DMS114 treated with DMSO at 0.1 percent for 48 hours (cell line): ENCODE measurements at regions not wholly inside any gene's neighbourhood (a gene's known extent, or its start where the extent isn't known, plus 50 kb on each side); places are given as distances from the start of the nearest gene placed in this dataset.
"Not testable (repeated sequence)": the region's sequence is repeated elsewhere in the genome, so short reads cannot be mapped to it uniquely, and the experiment has no call there.

ENCODE experiments used
- DNase-seq: peaks from one replicate; lab custom pipeline; 2025; ENCODE audit not compliant: unreplicated experiment; lab: John Stamatoyannopoulos, UW

GRCh38 chr21:35508139-35508888 lies 459.2 kb upstream of the RUNX1 start:
- DNase-seq = no peak

DNA sequence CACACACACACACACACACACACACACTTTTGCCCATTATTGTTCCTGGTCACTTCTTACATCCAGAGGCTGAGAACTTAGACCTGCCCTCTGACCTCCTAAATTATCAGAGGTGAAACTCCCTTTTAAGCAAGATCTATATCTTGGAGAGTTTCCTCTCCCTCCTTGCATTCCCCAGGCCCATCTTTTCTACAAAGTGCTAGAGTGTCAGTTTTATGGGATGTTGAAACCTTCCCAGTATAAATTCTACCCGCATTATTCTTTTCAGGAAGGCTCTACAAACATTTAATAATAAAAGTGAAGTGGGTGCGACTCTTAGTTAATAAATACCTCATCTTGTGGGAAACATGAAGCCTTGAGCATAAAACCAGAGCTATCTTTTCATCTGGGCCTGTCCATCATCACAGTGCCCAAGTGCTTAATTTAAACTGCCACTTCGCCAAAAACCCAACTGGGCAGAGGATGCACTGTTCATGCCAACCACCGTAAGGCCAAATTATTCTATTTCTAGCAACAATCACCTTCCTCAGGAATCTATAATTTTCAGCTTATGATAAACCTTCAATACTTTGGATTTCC lies 458.2 kb upstream of the RUNX1 start:
- DNase-seq = no peak

GRCh38 chr21:35506771-35507170 lies 457.7 kb upstream of the RUNX1 start:
- DNase-seq = no peak

- no peak for DNase-seq
These were observed 457.2 kb upstream of the RUNX1 start for GRCh38 chr21:35506352-35506751.

GRCh38 chr21:35504951-35505466 lies 455.9 kb upstream of the RUNX1 start:
- no peak for DNase-seq

DNA sequence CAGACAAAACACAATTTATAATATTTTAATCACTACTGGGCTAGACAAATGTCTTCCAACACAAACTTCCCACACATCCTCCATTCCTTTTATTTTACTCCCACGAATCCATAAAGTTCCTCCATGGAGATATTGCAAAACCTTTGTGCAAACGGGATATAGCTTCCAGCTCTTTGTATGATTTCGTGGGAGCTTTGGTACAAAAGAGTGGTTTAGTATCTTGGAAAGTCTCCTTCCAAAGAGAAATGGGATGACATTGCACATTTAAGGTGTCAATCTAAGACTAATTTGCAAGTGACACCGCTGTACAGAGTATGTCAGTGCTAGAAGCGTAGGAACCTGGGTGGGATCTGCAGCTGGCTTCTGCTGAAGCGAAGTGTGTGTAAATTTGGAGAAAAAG lies 455.2 kb upstream of the RUNX1 start:
- DNase-seq = no peak

GRCh38 chr21:35503671-35504070 lies 454.6 kb upstream of the RUNX1 start:
- DNase-seq = no peak

DNA sequence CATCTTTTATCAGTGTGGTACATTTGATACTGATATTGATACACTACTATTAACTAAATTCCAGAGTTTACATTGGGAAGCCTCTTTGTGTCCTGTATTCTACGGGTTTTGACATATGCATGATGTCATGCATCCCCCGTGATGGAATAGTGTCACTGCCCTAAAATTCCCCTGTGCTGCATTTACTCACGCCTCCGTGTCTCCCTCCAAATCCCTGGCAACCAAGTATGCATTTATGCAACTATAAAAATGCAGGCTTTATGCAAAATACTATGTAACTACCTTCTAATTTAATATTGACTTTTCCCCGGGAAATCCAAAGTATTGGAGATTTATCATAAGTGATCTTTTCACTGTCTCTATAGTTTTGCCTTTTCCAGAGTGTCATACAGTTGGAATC lies 453.7 kb upstream of the RUNX1 start:
- DNase-seq = no peak

DNA sequence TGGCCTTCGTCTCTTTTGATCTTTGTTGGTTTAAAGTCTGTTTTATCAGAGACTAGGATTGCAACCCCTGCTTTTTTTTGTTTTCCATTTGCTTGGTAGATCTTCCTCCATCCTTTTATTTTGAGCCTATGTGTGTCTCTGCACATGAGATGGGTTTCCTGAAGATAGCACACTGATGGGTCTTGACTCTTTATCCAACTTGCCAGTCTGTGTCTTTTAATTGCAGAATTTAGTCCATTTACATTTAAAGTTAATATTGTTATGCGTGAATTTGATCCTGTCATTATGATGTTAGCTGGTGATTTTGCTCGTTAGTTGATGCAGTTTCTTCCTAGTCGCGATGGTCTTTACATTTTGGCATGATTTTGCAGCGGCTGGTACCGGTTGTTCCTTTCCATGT lies 448.4 kb upstream of the RUNX1 start:
- not testable (repeated sequence) for DNase-seq

DNA sequence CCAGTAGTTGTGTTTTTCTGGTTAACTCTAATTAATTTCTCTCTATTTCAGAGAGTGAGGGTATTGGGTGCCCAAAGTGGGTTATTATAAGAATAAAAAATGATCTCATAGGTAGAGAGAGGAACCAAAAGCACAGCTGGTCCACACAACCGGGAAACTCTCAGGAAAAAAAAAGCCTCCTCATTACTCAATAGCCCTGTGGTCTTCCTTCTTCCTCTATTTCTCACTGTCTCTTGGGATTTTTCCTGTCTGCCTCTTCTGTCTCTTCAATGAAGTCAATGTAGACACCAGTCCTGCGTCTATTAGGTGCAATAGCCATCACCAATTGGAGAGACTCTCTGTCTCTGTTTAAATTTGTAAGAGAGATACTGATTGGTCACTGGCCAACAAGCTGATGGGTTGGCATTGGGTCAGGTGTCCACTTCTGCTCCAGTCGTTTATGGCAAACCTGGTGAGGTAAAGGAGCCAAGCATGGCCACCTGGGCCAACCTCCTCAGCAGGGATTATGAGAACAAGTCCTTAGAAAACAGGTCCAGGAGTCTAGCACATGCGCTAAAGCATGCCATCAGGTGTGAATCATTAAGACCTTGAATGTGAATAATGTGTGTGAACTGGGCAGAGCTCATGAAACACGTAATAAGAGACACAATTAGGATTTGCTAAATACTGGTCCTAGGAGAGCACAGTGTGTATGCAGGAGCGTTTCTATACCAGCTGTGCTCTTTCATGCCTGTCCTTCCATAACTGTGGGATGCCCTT lies 443.0 kb upstream of the RUNX1 start:
- no peak for DNase-seq

DNA sequence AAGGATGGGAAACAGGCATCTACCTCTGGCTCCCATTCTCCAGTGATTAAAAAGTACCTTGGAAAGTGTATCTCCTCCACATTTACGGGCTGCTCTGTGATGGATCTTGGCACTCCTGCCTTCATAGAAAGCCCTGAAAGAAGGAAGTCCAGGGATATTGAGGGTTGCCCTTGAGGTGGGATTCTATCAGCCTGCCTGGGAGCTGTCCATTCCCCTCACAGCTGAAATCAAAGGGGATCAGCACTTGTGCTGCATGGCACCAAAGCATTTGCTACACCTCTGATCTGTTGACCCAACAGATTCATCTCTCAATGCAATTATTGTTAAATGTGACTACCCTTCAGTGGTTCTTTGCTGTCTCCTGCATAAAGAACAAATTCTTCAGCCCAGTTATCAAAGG lies 442.0 kb upstream of the RUNX1 start:
- DNase-seq = no peak

DNA sequence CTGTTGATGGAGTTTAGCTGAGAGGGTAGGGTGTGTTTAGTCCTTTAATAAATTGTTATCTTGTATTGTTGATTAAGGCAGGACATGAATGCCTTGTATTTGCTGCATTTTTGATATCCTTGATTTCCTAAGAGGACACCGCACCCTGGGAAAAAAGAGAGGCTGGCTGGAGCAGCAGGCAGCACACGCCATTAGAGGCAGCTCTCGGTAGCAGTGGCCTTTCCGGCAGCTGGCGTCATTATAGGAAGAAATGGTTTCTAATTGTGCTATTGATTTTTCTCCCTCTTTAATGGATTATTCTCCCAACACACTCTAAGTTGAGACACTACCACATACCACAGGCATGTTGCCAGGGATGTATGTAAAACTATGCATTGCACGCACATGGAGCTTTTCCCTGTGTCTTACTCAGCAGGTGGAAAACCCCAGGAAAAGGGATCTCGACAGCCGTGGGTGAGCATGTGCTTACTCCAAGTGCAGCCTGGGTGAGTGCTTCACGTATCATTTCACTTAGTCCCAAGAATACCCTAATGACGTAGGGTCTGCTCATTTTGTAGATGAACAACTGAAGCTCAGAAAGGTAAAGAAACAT lies 440.4 kb upstream of the RUNX1 start:
- DNase-seq = no peak

DNA sequence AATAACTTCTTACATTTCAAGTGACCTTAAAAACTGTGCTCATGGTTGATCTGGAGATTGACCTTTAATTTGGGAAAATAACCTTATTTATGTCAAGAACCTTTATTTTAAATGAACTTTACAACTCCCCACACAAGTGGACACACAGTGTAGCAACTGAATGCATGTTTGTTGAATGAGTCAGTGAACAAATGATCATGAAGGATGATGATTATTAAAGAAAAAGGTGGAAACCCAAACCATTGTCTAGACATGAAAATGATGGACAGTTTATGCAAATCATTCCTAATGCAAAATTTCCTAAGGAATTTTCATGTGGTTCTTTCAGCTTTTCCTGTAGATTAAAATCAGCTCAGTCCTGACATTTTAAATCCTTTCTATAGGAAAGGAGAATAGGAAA lies 439.8 kb upstream of the RUNX1 start:
- no peak for DNase-seq

DNA sequence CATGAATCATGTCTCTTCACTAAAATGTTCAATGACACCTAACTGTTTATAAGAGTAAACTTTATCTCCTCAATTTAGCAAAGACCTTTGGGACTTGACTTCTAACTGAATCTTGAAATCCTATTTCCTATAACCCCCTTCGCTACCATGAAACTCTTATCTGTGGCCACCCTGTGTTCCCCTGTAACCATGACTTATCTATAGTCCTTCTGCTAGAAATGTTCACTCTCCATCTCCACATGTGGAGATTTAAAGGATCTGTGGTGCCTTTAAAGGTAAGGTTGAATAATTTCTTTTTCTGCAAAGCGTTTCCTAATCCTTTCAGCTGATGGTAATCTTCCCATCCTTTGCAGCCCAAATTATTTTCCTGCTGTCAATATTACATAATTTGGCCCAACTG lies 436.3 kb upstream of the RUNX1 start:
- no peak for DNase-seq

- DNase-seq = no peak
These were observed 435.7 kb upstream of the RUNX1 start for GRCh38 chr21:35484851-35485250.

GRCh38 chr21:35484032-35484431 lies 434.9 kb upstream of the RUNX1 start:
- DNase-seq = no peak

DNA sequence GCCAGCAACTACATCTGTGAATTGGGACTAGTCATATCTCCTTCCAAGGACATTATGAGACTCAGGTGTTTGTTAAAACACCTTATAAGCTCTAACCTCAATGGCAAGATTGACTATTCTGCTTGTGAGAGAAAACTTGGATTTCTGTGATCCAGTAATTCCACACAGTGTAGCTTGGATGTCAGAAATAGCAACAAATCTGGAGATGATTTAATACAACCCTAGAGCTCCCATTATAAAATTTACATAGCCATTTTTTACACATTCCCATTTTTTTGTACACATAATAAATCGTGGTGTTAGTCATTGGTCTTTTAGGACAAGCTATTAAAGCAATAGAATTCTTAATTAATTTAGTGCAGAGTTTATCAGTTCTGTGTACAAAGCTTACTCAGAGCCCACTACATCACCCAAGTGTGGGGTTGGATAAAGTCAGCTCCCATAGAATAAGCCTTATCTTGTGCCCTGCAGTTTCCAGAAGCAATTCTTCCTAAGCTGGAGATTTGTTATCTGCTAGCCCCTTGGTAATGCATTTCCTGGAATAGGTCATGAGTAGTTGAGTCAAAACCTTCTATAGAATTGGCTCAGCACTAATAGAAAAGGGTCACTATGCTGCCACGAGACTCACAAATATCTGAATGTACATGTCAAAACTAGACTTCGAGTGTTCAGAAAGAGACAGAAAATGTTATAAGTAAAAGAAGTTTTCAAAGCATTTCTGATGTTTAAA lies 434.0 kb upstream of the RUNX1 start:
- DNase-seq = no peak

- DNase-seq = no peak
These were observed 433.0 kb upstream of the RUNX1 start for GRCh38 chr21:35482096-35482495.

DNA sequence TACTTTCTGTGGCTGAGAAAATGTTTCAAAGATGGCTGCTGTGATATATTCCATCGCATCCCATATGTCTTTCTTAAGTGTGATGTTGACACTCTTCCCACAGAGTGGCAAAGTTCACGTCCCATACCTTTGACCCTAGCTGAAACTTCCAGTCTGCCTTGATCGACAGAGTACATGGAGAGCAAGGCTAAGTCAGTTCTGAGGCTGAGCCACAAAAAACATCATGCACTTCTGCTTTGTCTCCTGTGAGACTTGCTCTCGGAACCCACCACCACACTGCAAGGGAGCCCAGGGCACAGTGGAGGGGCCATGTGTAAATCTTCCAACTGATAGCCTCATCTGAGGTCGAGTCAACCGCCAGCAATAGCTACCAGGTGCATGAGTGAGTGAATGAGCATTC lies 431.9 kb upstream of the RUNX1 start:
- no peak for DNase-seq

GRCh38 chr21:35479529-35479928 lies 430.4 kb upstream of the RUNX1 start:
- DNase-seq = no peak

GRCh38 chr21:35479065-35479448 lies 430.0 kb upstream of the RUNX1 start:
- DNase-seq = no peak
